Effector CD8-positive, alpha-beta T cell (primary cell): ENCODE measurements at regions not wholly inside any gene's neighbourhood (a gene's known extent, or its start where the extent isn't known, plus 50 kb on each side); places are given as distances from the start of the nearest gene placed in this dataset.
"Not testable (repeated sequence)": the region's sequence is repeated elsewhere in the genome, so short reads cannot be mapped to it uniquely, and the experiment has no call there.

Experiments
- DNase-seq: peaks from one replicate; lab custom pipeline; 2025; lab: John Stamatoyannopoulos, UW

GRCh38 chr1:9465640-9466039 lies 73.6 kb upstream of the SLC25A33 start:
- no peak for DNase-seq

GRCh38 chr1:9466780-9467758 lies 72.2 kb upstream of the SLC25A33 start:
- no peak for DNase-seq

DNA sequence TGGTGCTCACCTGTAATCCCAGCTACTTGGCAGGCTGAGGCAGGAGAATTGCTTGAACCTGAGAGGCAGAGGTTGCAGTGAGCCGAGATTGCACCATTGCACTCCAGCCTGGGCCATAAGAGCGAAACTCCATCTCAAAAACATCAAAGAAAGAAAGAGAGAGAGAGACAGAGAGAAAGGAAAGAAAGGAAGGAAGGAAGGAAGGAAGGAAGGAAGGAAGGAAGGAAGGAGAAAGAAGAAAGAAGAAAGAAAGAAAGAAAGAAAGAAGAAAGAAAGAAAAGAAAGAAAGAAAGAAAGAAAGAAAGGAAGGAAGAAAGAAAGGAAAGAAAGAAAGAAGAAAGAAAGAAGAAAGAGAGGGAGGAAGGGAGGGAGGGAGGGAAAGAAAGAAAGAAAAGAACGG lies 69.4 kb upstream of the SLC25A33 start:
- DNase-seq: not testable (repeated sequence)

GRCh38 chr1:9471679-9472078 lies 67.6 kb upstream of the SLC25A33 start:
- DNase-seq: no peak

- DNase-seq: no peak
These were observed 66.8 kb upstream of the SLC25A33 start for GRCh38 chr1:9472386-9473031.

GRCh38 chr1:9473032-9473807 lies 66.0 kb upstream of the SLC25A33 start:
- DNase-seq: no peak

DNA sequence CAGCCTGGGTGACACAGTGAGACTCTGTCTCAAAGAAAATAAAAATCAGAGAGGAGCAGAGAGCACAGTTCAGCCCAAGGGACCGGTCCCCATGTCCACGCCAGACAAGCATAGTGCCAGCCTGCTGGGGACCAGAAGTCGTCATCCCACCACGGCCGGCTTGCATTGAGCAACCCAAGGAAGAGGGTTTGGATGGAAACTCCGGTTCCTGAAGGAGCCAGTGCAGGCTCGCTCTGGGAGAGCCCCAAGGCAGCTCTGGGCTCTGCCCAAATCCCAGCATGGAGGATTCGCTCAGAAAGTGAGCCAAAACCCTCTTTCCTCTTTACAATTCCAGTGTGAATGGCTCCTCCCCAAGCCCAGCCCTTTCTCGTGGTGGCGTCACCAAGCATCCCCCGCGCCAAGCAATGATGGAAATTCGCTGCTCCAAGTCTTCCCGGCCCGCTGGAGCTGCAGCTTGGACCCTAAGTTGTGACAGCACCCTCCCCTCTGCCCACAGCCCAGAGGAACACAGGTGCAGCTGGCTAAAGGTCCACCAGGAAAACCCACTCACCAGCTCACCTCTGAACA lies 64.1 kb upstream of the SLC25A33 start:
- no peak for DNase-seq

GRCh38 chr1:9476790-9477463 lies 62.3 kb upstream of the SLC25A33 start:
- no peak for DNase-seq

GRCh38 chr1:9477535-9477934 lies 61.7 kb upstream of the SLC25A33 start:
- DNase-seq: no peak

DNA sequence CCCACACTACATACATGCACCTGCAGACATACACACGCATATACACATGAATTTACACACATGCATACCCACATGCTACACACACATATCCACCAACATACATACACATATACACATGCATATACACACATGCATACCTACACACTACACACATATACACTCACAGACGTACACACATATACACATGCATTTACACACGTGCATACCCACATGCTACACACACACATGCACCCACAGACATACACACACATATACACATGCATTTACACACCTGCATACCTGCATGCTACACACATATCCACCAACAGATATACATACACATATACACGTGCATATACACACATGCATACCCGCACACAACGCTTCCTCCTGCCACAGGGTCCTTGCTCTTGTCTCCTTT lies 61.2 kb upstream of the SLC25A33 start:
- DNase-seq: no peak

- DNase-seq: no peak
These were observed 58.2 kb upstream of the SLC25A33 start for GRCh38 chr1:9481048-9481447.

GRCh38 chr1:9482403-9482802 lies 56.9 kb upstream of the SLC25A33 start:
- no peak for DNase-seq

- DNase-seq: no peak
These were observed 56.3 kb upstream of the SLC25A33 start for GRCh38 chr1:9482816-9483572.

- DNase-seq: no peak
These were observed 52.7 kb upstream of the SLC25A33 start for GRCh38 chr1:9486466-9487140.
